Activated effector memory CD4-positive, alpha-beta T cell treated with anti-CD3 and anti-CD28 coated beads, Interleukin-2, amount 50 U/mL, for 16 hours (primary cell): ENCODE measurements at regions not wholly inside any gene's neighbourhood (a gene's known extent, or its start where the extent isn't known, plus 50 kb on each side); places are given as distances from the start of the nearest gene placed in this dataset.
"Not testable (repeated sequence)": the region's sequence is repeated elsewhere in the genome, so short reads cannot be mapped to it uniquely, and the experiment has no call there.

Source experiments
- DNase-seq: peaks from one replicate; pipeline ENCODE4 v3.0.0-alpha.2; 2020

DNA sequence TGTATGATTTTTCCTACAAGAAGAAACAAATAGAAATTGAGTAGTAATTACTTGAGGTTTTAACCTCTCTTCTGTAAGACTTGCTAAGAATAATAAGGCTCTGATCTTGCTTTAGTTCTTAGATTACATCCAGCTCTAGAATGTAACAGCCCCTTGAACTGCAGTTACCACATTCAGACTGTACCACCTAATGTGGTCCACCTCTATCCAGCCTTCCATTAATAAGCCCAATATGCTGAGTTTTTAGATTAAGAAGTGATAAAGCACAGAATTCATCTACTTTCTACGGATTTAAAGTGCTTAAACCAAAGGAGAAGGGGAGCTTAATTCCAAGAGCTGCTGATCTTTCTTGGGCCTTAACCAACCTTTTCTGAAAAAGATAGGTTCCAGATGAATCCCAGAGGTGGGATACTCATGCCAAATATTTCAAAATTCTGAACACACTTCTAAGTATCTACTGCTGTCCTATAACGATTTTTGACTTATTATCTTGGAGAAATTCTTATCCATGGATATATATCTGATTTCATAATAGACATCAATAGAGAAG is 131.5 kb downstream of the ZNF608 start:
- DNase-seq = no peak

- DNase-seq = no peak
Measured at GRCh38 chr5:124614105-124614504, 132.3 kb downstream of the ZNF608 start.

DNA sequence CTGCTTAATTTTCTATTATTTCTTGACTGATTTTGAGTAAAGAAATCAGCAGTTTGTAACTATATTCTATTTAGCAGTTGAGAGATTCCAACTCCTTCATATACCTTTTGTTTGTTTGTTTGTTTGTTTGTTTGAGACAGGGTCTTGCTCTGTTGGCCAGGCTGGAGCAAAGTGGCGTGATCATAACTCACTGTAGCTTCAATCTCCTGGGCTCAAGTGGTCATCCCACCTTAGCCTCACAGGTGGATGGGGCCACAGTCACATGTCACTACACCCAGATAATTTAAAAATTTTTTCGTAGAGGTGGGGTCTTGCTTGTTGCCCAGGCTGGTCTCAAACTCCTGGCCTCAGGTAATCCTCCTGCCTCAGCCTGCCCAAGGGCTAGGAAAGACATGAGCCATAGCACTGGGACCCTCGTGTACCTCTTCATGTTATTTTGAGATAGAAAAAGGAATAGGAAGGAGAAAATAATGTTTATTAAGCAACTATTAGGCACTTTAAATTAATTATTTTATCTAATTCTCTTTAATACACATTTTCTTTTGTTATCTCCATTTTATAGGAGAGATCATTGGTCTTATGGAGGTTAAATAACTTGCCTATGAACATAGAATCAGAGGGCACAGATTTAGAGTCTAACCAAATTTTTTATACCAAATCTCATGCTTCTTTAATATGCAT is 133.0 kb downstream of the ZNF608 start:
- DNase-seq = no peak

GRCh38 chr5:124612023-124612422 is 134.4 kb downstream of the ZNF608 start:
- DNase-seq = no peak

GRCh38 chr5:124611262-124611661 is 135.2 kb downstream of the ZNF608 start:
- not testable (repeated sequence) for DNase-seq

DNA sequence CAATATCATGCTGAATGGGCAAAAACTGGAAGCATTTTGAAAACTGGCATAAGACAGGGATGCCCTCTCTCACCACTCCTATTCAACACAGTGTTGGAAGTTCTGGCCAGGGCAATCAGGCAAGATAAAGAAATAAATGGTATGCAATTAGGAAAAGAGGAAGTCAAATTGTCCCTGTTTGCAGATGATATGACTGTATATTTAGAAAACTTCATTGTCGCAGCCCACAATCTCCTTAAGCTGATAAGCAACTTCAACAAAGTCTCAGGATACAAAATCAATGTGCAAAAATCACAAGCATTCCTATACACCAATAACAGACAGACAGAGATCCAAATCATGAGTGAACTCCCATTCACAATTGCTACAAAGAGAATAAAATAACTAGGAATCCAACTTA is 136.8 kb downstream of the ZNF608 start:
- not testable (repeated sequence) for DNase-seq

GRCh38 chr5:124606543-124606942 is 139.9 kb downstream of the ZNF608 start:
- no peak for DNase-seq

DNA sequence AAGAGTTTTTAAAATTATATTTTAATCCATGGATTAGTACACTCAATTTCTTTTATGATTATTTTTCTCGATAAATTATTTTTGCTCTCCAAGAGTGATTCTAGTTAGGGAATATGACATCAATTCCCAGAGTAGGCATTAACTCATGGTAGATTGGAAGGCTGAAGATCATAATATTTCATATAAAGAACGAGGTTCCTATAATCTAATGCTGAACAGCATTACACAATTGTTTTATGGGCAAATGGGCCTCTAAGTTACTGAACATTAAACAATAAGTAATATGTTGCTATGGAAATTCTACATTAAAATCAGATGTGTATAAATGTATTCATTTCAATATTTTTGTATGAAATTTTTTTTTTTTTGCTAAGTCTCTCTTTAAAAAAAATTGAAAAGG is 140.3 kb downstream of the ZNF608 start:
- no peak for DNase-seq

- no peak for DNase-seq
Measured at GRCh38 chr5:124605541-124605940, 140.9 kb downstream of the ZNF608 start.

DNA sequence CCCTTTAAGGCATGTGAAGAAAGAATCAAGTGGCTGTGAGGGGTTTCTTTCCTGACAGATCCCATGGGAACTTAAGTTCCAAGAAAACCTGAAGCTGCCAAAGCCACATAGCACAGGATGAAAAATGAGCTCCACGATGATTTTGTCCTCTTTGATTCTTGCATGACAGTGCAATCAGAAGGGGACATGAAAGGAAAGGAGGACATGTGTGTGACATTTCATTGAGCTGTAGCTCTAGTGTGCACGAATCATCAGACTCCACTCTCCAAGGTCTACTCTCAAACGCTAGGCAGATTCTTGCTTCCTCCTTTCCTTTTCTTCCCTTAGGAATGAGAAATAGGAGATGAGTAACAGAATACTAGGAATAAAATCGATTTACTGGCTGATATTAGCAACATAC is 142.0 kb downstream of the ZNF608 start:
- no peak for DNase-seq

DNA sequence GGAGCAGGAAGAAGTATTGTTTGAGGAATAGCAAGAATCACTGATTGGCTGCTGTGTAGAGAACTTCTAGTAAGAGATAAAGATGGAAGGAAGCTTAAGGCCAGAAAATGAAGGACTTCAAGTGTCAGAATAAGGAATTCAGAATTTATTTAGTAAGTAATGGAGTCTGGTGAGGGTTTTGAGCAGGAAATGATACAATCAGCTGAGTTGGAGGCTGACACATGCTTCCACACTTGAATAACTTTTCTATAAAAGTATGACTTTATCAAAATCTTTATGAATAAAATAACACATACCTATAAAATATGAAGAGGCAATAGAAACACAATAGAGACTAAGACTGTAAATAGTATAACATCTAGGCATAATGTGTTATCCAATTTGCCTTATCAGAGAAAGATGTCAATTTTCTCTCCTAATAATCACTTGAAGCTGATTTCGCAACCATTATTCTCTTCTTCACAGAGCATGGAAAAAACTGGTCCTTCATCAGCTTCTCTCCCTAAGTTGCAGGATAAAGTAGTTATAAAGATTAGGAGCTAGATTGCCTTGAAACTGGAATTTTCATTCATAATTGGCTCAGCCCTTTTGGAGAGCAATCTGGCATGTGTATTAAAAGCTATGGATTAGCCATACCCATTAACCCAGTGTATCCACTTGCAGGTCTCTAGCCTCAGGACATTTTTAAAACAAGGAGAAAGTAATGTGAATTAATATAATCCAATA is 143.4 kb downstream of the ZNF608 start:
- no peak for DNase-seq

GRCh38 chr5:124599028-124599973 is 147.1 kb downstream of the ZNF608 start:
- DNase-seq = no peak

DNA sequence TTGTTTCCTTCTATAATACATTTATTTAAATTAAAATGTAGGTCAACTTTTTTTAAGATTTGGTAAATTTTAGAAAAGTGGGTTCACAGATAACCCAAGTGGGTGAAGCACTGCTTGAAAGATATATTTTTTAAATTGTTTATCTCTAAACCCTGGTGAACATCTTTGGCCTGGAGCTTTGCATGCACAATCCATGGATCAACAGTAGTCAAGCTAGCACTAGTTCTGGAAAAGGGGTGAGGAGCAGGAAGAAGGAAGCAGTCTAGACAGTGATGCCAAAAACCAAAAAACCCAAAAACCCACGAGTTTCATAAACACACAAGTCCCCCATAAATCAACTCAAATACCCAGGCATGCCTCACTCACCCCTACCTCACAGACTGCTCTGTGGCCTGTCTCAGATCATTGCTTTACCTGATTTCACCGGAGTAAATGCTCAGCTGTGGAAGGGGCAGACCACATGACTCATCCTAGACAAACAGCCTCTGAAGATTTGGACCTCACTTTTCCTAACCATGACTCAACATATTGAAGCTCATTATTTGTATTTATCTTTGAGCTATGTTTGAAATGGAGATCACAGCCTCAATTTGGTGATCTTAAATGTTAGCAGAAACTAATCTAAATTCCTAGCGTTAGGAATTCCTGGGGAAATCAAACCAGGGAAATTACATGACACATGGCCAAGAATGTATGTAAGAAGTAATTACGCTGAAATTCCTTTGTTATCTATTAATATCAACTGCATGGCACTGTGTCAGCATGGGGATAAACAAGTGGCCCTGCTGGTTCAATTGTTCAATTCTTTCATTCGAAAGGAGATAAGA is 149.6 kb downstream of the ZNF608 start:
- DNase-seq = no peak

DNA sequence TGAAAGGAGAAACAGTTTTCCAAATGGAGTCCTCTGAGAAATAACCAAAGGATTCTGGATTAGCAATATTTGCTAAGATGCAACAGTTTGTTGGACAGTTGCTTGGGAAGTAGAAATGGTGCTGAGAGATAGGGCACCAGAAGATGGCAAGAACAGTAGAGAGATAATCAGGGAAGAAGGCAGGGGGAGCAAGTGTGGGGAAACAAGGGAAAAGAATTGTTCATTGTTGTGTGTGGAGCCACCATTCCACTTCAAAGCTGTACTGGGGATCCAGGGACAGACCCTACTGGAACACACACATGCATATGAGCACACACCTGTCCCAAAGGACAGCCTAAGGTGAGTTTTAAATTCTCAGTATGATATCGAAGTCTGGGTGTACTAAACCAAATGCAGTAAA is 152.5 kb downstream of the ZNF608 start:
- DNase-seq = no peak

DNA sequence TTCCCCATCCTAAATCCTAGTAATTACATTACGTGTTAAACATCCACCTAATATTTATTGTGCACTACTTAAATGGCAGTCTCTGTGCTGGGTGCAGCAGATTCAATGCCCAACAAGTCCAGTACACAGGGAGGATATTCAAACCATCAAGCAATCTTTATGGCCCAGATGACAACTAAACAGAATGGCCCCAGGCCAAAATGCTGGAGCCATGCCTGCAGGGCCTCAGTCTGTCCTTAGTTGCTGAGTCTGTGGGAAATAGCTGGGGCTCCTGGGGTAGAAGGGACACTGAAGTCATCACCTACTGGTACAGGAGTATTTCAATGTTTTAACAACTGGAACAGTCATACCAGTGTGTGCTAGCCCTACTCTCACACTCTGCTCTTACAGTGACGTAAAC is 153.5 kb downstream of the ZNF608 start:
- no peak for DNase-seq

GRCh38 chr5:124591583-124591982 is 154.9 kb downstream of the ZNF608 start:
- DNase-seq = no peak

GRCh38 chr5:124590686-124591085 is 155.8 kb downstream of the ZNF608 start:
- no peak for DNase-seq

DNA sequence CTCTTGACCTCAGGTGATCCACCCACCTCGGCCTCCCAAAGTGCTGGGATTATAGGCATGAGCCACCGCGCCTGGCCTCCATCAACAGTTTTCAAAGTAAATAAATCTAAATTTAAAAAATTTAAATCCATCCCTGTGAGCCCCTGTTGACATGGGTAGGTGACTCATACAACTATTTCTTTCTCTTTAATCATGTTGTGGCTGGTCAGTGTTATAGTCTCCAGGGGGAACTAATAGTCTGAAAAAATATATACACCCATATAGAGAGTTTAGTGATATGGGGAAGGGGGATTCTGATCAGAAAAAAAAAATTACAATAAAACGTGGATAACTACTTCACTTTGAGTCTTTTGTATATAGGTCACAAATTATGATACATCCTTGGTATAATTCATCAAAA is 159.2 kb downstream of the ZNF608 start:
- DNase-seq = no peak

GRCh38 chr5:124584991-124585715 is 161.3 kb downstream of the ZNF608 start:
- no peak for DNase-seq

DNA sequence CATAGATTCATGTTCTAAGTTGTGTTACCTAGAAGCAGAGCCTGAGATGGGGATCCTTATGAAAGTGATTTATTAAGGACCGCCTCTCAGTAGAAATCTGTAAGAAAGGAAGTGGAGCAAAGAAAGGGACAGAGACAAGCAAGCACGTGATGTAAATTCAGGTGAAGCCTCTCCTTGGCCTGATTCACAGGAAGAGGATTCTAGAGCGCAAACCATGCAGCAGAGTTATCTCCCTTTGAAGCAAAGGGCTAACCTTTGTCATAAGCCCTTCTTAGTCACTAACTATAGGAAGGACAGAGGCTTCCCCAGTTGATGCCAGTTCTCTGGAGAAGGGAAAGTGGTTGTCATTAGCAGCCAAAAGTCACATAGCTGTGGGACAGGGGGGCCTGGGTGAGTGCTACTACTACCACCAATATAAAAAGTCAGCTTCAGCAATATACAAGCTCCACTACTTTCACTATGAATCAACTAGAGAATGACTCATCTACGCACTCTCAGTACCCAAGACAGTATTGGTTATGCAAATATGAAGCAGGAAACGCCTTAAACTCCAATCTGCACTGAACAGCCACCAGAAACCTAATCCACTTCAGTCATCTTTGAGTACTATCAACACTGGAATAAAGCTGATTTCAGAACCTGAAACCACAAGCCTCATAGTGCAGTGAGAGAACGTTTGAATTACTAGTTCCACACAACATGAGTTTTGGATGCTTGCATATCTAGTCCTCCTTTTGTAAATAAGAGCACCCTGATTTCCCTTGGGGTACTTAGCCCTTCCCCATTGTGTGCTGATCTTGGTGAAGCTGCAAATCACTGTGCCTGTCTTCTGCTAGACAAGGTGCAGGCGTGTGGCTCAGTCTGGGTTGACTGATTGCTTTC is 162.7 kb downstream of the ZNF608 start:
- peak; percentile 65 for DNase-seq

DNA sequence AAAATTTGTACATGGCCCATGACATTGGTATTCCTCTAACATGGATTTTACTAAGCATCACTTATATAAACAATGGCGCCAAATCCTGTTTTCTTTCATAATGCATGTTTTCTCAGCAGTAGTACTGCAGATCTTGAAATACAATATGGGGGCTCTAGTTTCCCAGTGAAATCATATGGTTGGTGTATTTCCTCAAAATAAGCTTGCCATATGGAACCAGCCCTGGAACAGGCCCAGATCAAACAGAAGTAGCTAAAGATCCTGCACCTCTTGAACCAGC is 163.9 kb downstream of the ZNF608 start:
- DNase-seq = no peak
